Liver (tissue), 3 donors: ENCODE measurements at regions not wholly inside any gene's neighbourhood (a gene's known extent, or its start where the extent isn't known, plus 50 kb on each side); places are given as distances from the start of the nearest gene placed in this dataset.

Experiments used
- EGR1 ChIP-seq, 2 donors: IDR thresholded peaks; 2 replicates each; pipeline ENCODE4 v1.6.1; 2016 to 2018; ENCODE audit warnings: antibody characterized with exemption in 2 of 2, low read depth in 2 of 2
- FOXA1 ChIP-seq: IDR thresholded peaks from 2 replicates; pipeline ENCODE4 v1.6.1; 2016; ENCODE audit warnings: antibody characterized with exemption
- GABPA ChIP-seq, 2 donors: IDR thresholded peaks in 1 of 2; conservative IDR thresholded peaks in 1 of 2; 2 replicates each; pipeline ENCODE4 v1.6.1; 2016; ENCODE audit warnings: antibody characterized with exemption in 2 of 2, mild to moderate bottlenecking in 1 of 2, moderate library complexity in 1 of 2
- HNF4A ChIP-seq, 2 donors: conservative IDR thresholded peaks; 2 replicates each; pipeline ENCODE4 v1.6.1; 2016; ENCODE audit warnings: antibody characterized with exemption in 2 of 2, mild to moderate bottlenecking in 2 of 2
- MAX ChIP-seq: IDR thresholded peaks from 2 replicates; pipeline ENCODE4 v1.6.1; 2016; ENCODE audit warnings: antibody characterized with exemption
- NR2F2 ChIP-seq: IDR thresholded peaks from 2 replicates; pipeline ENCODE4 v1.6.1; 2016; ENCODE audit warnings: antibody characterized with exemption
- RAD21 ChIP-seq, 2 donors: IDR thresholded peaks; 2 replicates each; pipeline ENCODE4 v1.6.1; 2016; ENCODE audit warnings: antibody characterized with exemption in 2 of 2, mild to moderate bottlenecking in 2 of 2
- SP1 ChIP-seq: IDR thresholded peaks from 2 replicates; pipeline ENCODE4 v1.6.1; 2018; ENCODE audit warnings: antibody characterized with exemption, mild to moderate bottlenecking
- TAF1 ChIP-seq: conservative IDR thresholded peaks from 2 replicates; pipeline ENCODE4 v1.6.1; 2016; ENCODE audit warnings: antibody characterized with exemption, mild to moderate bottlenecking
- YY1 ChIP-seq: IDR thresholded peaks from 2 replicates; pipeline ENCODE4 v1.6.1; 2016; ENCODE audit warnings: antibody characterized with exemption, mild to moderate bottlenecking
- TF ChIP-seq, protein P1 (sequence below): fragments of 150-350 bp; IDR thresholded peaks from 2 replicates; pipeline ENCODE4 v1.5.1; 2017; ENCODE audit warnings: improper control_type of control experiment, low read depth, low read length; ENCODE audit not compliant: missing input control
- TF ChIP-seq, protein P2 (sequence below): IDR thresholded peaks from 2 replicates; pipeline ENCODE4 v1.6.1; 2016; ENCODE audit warnings: antibody characterized with exemption, mild to moderate bottlenecking
- TF ChIP-seq, protein P3 (sequence below): IDR thresholded peaks from 2 replicates; pipeline ENCODE4 v1.6.1; 2016; ENCODE audit warnings: antibody characterized with exemption
- donor health status: healthy.
- donor health status: healthy.

GRCh38 chr6:120279466-120280167, 930.1 kb upstream of the MAN1A1 start:
- TF ChIP-seq MAX, result no peak
- TF ChIP-seq, protein P1, sequence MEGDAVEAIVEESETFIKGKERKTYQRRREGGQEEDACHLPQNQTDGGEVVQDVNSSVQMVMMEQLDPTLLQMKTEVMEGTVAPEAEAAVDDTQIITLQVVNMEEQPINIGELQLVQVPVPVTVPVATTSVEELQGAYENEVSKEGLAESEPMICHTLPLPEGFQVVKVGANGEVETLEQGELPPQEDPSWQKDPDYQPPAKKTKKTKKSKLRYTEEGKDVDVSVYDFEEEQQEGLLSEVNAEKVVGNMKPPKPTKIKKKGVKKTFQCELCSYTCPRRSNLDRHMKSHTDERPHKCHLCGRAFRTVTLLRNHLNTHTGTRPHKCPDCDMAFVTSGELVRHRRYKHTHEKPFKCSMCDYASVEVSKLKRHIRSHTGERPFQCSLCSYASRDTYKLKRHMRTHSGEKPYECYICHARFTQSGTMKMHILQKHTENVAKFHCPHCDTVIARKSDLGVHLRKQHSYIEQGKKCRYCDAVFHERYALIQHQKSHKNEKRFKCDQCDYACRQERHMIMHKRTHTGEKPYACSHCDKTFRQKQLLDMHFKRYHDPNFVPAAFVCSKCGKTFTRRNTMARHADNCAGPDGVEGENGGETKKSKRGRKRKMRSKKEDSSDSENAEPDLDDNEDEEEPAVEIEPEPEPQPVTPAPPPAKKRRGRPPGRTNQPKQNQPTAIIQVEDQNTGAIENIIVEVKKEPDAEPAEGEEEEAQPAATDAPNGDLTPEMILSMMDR, result no peak
- TF ChIP-seq HNF4A (conservative IDR thresholded peaks at IDR 0.05), result no peak
- no peak for TF ChIP-seq RAD21 (IDR thresholded peaks at IDR 0.05)
- TF ChIP-seq, protein P2, sequence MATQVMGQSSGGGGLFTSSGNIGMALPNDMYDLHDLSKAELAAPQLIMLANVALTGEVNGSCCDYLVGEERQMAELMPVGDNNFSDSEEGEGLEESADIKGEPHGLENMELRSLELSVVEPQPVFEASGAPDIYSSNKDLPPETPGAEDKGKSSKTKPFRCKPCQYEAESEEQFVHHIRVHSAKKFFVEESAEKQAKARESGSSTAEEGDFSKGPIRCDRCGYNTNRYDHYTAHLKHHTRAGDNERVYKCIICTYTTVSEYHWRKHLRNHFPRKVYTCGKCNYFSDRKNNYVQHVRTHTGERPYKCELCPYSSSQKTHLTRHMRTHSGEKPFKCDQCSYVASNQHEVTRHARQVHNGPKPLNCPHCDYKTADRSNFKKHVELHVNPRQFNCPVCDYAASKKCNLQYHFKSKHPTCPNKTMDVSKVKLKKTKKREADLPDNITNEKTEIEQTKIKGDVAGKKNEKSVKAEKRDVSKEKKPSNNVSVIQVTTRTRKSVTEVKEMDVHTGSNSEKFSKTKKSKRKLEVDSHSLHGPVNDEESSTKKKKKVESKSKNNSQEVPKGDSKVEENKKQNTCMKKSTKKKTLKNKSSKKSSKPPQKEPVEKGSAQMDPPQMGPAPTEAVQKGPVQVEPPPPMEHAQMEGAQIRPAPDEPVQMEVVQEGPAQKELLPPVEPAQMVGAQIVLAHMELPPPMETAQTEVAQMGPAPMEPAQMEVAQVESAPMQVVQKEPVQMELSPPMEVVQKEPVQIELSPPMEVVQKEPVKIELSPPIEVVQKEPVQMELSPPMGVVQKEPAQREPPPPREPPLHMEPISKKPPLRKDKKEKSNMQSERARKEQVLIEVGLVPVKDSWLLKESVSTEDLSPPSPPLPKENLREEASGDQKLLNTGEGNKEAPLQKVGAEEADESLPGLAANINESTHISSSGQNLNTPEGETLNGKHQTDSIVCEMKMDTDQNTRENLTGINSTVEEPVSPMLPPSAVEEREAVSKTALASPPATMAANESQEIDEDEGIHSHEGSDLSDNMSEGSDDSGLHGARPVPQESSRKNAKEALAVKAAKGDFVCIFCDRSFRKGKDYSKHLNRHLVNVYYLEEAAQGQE, result no peak
- TF ChIP-seq YY1, result no peak
- no peak for TF ChIP-seq GABPA (IDR thresholded peaks at IDR 0.05 in 1 of 2, conservative IDR thresholded peaks at IDR 0.05 in 1 of 2)
- TF ChIP-seq TAF1, result no peak
- no peak for TF ChIP-seq SP1
- TF ChIP-seq FOXA1, result no peak
- TF ChIP-seq, protein P3, sequence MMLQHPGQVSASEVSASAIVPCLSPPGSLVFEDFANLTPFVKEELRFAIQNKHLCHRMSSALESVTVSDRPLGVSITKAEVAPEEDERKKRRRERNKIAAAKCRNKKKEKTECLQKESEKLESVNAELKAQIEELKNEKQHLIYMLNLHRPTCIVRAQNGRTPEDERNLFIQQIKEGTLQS, result no peak
- no peak for TF ChIP-seq NR2F2
- no peak for TF ChIP-seq EGR1 (IDR thresholded peaks at IDR 0.05; ENCODE audit: low read depth in 2 of 2)
